DND-41 (cell line): ENCODE measurements at regions not wholly inside any gene's neighbourhood (a gene's known extent, or its start where the extent isn't known, plus 50 kb on each side); places are given as distances from the start of the nearest gene placed in this dataset.
"Not testable (repeated sequence)": the region's sequence is repeated elsewhere in the genome, so short reads cannot be mapped to it uniquely, and the experiment has no call there.

Experiments
- ATAC-seq: fragments of 200-7000 bp; cut with Tn5 transposase; 3 replicates; pipeline ENCODE4 v1.9.1; 2021; ENCODE audit warnings: low read depth; ENCODE audit not compliant: insufficient read depth
- DNase-seq: peaks from one replicate; pipeline ENCODE4 v3.0.0-alpha.2; 2020
- H2AFZ ChIP-seq: 2 replicates; pipeline ENCODE4 v1.6.0; 2012; ENCODE audit warnings: low read depth, low read length
- H3K27ac ChIP-seq: 2 replicates; pipeline ENCODE4 v1.5.1; 2012; ENCODE audit warnings: low read length, inconsistent platforms
- H3K27me3 ChIP-seq: fragments of 200-600 bp; sonication (generic); 2 replicates; pipeline ENCODE4 v1.6.0; 2012; ENCODE audit warnings: low read length, mild to moderate bottlenecking, inconsistent platforms; ENCODE audit not compliant: insufficient read depth, poor library complexity
- H3K36me3 ChIP-seq: 2 replicates; pipeline ENCODE4 v1.5.1; 2012; ENCODE audit warnings: low read length, inconsistent platforms; ENCODE audit not compliant: insufficient read depth
- H3K4me1 ChIP-seq: 2 replicates; pipeline ENCODE4 v1.5.1; 2012; ENCODE audit warnings: mild to moderate bottlenecking, low read length; ENCODE audit not compliant: insufficient read depth
- H3K4me2 ChIP-seq: 2 replicates; pipeline ENCODE4 v1.6.0; 2012; ENCODE audit warnings: mild to moderate bottlenecking, moderate library complexity, low read length, inconsistent platforms; ENCODE audit not compliant: insufficient read depth
- H3K4me3 ChIP-seq, 2 experiments: fragments of 200-600 bp in 1 of 2; shearing (Covaris generic) in 1 of 2; 2 replicates each; pipeline ENCODE4 v1.5.1; 2012 to 2016; ENCODE audit warnings: inconsistent platforms in 2 of 2, low read length in 2 of 2, mild to moderate bottlenecking in 2 of 2, low read depth in 1 of 2, moderate library complexity in 1 of 2
- H3K79me2 ChIP-seq: 2 replicates; pipeline ENCODE4 v1.6.0; 2012; ENCODE audit warnings: low read length, inconsistent platforms; ENCODE audit not compliant: insufficient read depth
- H3K9ac ChIP-seq: 2 replicates; pipeline ENCODE4 v1.6.0; 2012; ENCODE audit warnings: low read depth, mild to moderate bottlenecking, inconsistent platforms, low read length, moderate library complexity
- H3K9me3 ChIP-seq: 2 replicates; pipeline ENCODE4 v1.5.1; 2012; ENCODE audit warnings: low read length, moderate library complexity, mild to moderate bottlenecking, inconsistent platforms; ENCODE audit not compliant: insufficient read depth, severe bottlenecking
- H4K20me1 ChIP-seq: 2 replicates; pipeline ENCODE4 v1.6.0; 2012; ENCODE audit warnings: low read length; ENCODE audit not compliant: insufficient read depth
- CTCF ChIP-seq: IDR thresholded peaks from 2 replicates; pipeline ENCODE4 v1.5.1; 2012; ENCODE audit warnings: borderline replicate concordance, low read length, moderate library complexity, mild to moderate bottlenecking; ENCODE audit not compliant: poor library complexity, severe bottlenecking; ENCODE audit errors: extremely low read depth
- EZH2 ChIP-seq: IDR thresholded peaks from 3 replicates; pipeline ENCODE4 v1.6.1; 2012; ENCODE audit warnings: borderline replicate concordance, low read depth, mild to moderate bottlenecking, moderate library complexity, low read length, inconsistent platforms; ENCODE audit not compliant: severe bottlenecking

GRCh38 chr9:104389341-104389740, 114.7 kb upstream of the OR13F1 start:
- Histone ChIP-seq H3K36me3 (no peaks in the 10 kb centered on the region), H3K27ac (no peak overlapping the region), H4K20me1 (no peaks in the 10 kb centered on the region), H3K79me2 (no peaks in the 10 kb centered on the region), H3K9ac (no peak overlapping the region), H3K4me3 (no peak overlapping the region), H3K4me2 (no peak overlapping the region), H2AFZ (no peak overlapping the region), H3K4me1 (no peaks in the 10 kb centered on the region), H3K27me3 (no peaks in the 10 kb centered on the region), H3K9me3 (no peaks in the 10 kb centered on the region)
- ATAC-seq (no peak), DNase-seq (no peak)
- TF ChIP-seq EZH2 = no peak
- TF ChIP-seq CTCF = no peak

GRCh38 chr9:104394901-104395300, 109.2 kb upstream of the OR13F1 start:
- ATAC-seq, H4K20me1 ChIP-seq: not testable (repeated sequence)

GRCh38 chr9:104412238-104412637, 91.8 kb upstream of the OR13F1 start:
- no peaks in the 10 kb centered on the region for H4K20me1 ChIP-seq
- H3K36me3 ChIP-seq = no peaks in the 10 kb centered on the region
- H3K4me3 ChIP-seq = no peak overlapping the region
- ATAC-seq (no peak), DNase-seq (no peak)
- no peaks in the 10 kb centered on the region for H3K79me2 ChIP-seq
- H3K4me1 ChIP-seq = no peaks in the 10 kb centered on the region
- H3K9ac ChIP-seq = no peak overlapping the region
- no peaks in the 10 kb centered on the region for H3K27me3 ChIP-seq
- no peak overlapping the region for H2AFZ ChIP-seq
- TF ChIP-seq CTCF (no peak), EZH2 (no peak)
- no peak overlapping the region for H3K4me2 ChIP-seq
- no peak overlapping the region for H3K27ac ChIP-seq
- H3K9me3 ChIP-seq = peaks cover 6% of the 10 kb centered on the region

More at GRCh38 chr9:104394901-104395300, 109.2 kb upstream of the OR13F1 start:
- not testable (repeated sequence) for H3K4me3 ChIP-seq, H3K4me2 ChIP-seq, H3K9me3 ChIP-seq, H3K36me3 ChIP-seq, H3K79me2 ChIP-seq, DNase-seq, H3K27ac ChIP-seq, H3K4me1 ChIP-seq, H3K9ac ChIP-seq, H3K27me3 ChIP-seq, H2AFZ ChIP-seq

GRCh38 chr9:104416470-104416869, 87.6 kb upstream of the OR13F1 start:
- Histone ChIP-seq H3K36me3 (no peaks in the 10 kb centered on the region), H3K4me3 (no peak overlapping the region), H3K9me3 (peaks cover 6% of the 10 kb centered on the region), H3K4me1 (no peaks in the 10 kb centered on the region), H3K4me2 (no peak overlapping the region), H3K27ac (no peak overlapping the region), H3K79me2 (no peaks in the 10 kb centered on the region), H2AFZ (no peak overlapping the region), H3K9ac (no peak overlapping the region), H4K20me1 (no peaks in the 10 kb centered on the region), H3K27me3 (no peaks in the 10 kb centered on the region)
- DNase-seq (no peak), ATAC-seq (no peak)
- TF ChIP-seq CTCF (no peak), EZH2 (no peak)
